Choroid plexus epithelial cell (primary cell): ENCODE measurements at regions not wholly inside any gene's neighbourhood (a gene's known extent, or its start where the extent isn't known, plus 50 kb on each side); places are given as distances from the start of the nearest gene placed in this dataset.

Experiments used
- DNase-seq: peaks from one replicate; pipeline ENCODE4 v3.0.0-alpha.2; 2010; ENCODE audit warnings: low read depth
- H3K4me3 ChIP-seq: 2 replicates; pipeline ENCODE4 v1.5.1; 2011; ENCODE audit warnings: low read depth, mild to moderate bottlenecking, control low read depth, low read length, moderate library complexity
- TF ChIP-seq, protein P1 (sequence below): conservative IDR thresholded peaks from 2 replicates; pipeline ENCODE4 v1.5.1; 2011; ENCODE audit warnings: low read depth, mild to moderate bottlenecking, control low read depth, inconsistent platforms, low read length, moderate library complexity

- no peak overlapping the region for H3K4me3 ChIP-seq
- TF ChIP-seq, protein P1, sequence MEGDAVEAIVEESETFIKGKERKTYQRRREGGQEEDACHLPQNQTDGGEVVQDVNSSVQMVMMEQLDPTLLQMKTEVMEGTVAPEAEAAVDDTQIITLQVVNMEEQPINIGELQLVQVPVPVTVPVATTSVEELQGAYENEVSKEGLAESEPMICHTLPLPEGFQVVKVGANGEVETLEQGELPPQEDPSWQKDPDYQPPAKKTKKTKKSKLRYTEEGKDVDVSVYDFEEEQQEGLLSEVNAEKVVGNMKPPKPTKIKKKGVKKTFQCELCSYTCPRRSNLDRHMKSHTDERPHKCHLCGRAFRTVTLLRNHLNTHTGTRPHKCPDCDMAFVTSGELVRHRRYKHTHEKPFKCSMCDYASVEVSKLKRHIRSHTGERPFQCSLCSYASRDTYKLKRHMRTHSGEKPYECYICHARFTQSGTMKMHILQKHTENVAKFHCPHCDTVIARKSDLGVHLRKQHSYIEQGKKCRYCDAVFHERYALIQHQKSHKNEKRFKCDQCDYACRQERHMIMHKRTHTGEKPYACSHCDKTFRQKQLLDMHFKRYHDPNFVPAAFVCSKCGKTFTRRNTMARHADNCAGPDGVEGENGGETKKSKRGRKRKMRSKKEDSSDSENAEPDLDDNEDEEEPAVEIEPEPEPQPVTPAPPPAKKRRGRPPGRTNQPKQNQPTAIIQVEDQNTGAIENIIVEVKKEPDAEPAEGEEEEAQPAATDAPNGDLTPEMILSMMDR: no peak
- DNase-seq: no peak
Measured at GRCh38 chr10:78947733-78948132, 121.0 kb upstream of the ZMIZ1 start.

GRCh38 chr10:78948621-78949030 lies 120.1 kb upstream of the ZMIZ1 start:
- TF ChIP-seq, protein P1: no peak
- no peak overlapping the region for H3K4me3 ChIP-seq
- DNase-seq: no peak

GRCh38 chr10:78950656-78951587 lies 117.8 kb upstream of the ZMIZ1 start:
- DNase-seq: no peak
- TF ChIP-seq, protein P1: no peak
- H3K4me3 ChIP-seq: no peak overlapping the region

DNA sequence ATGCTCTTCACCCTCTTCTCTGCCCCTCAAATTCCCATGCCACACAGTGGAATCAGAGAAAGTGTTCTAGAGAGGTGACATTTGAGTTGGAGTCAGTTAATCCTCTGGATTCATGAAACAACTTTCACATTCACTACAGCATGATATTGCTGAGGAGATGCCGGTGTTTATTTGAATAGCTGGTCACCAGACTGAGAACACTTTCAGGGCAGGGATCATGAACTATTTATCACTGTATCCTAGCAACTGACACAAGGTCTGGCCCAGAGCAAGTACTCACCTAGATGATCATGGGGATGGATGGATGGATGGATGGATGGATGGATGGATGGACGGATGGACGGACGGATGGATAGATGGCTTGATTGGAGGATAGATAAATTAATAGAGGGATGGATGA lies 116.7 kb upstream of the ZMIZ1 start:
- H3K4me3 ChIP-seq: no peak overlapping the region
- TF ChIP-seq, protein P1: no peak
- no peak for DNase-seq

DNA sequence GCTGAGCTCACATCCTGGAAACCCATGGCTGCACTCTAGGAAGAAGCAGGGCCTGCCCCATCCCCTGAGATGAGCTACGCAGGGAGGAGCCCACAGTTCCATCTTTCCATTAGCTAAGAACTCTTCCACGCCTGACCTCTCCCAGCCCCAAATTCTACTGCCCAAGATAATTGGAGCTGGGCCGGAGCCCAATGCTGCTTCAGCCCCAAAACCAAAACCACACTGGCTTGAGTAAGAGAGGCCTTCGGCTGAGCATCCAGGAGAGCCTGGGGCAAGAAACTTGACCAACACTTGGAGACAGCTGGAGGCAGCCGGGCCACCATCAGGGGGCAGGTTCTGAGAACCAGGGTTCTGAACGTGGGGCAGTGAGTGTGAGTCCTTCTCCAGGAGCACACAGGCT lies 116.1 kb upstream of the ZMIZ1 start:
- no peak overlapping the region for H3K4me3 ChIP-seq
- TF ChIP-seq, protein P1: peak; percentile 2
- DNase-seq: no peak

DNA sequence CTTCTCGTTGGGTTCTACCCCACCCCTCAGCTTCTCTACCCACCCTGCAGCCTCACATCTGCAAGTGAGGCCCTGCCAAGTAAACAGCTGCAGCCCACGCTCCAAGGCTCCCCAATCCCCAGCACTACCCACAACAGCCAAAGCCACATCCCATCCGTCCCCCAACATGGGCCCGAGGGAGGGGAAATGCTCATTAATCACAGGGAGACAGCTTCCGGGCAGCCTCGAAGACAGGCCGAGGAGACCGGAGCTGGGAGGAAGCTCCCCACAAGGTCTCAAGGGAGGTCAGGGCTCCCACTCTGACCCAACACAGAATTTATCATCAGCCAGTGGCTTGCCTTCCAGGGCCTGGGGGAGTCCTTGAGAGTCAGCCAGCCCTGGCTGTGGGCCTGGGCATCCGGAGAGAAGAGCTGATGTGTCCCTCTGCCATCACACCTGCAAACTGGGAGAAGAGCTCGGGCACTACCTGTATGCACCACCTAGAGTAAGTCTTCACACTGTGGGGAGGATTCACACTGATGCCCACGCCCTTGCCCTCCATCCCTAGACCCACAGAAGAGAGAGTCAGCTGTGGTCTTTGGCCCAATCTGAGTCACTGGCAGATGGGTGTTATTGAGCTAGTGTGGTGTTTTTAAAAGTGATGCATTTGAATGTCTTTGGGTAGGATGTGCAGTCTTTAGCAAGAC lies 115.5 kb upstream of the ZMIZ1 start:
- TF ChIP-seq, protein P1: no peak
- no peak for DNase-seq
- no peak overlapping the region for H3K4me3 ChIP-seq
